ENCODE measurements at regions not wholly inside any gene's neighbourhood (a gene's known extent, or its start where the extent isn't known, plus 50 kb on each side); places are given as distances from the start of the nearest gene placed in this dataset.
"Not testable (repeated sequence)": the region's sequence is repeated elsewhere in the genome, so short reads cannot be mapped to it uniquely, and the experiment has no call there.

DNA sequence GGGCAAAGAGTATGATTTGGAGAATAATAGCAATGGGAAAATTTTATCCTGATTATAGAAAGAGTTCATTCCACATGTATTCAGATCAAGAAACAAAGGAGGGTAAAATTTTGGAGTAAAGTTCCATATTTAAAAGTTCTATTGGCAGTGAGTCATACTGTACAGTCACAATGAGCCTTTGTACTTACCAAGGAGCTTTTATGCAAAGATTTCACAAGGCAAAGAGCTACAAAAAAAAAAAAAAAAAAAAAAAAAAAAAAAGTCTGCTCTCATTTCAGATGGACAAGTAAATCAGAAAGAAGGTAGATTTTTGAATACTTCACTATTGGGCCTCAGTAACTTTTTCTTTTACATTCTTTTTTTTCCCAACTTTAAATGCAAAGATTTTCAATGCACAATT lies 1802.2 kb upstream of the PIK3C3 start:
- DNase-seq (ENCODE audit: low read depth in 4 of 4, low spot score in 3 of 4), result no peak

DNA sequence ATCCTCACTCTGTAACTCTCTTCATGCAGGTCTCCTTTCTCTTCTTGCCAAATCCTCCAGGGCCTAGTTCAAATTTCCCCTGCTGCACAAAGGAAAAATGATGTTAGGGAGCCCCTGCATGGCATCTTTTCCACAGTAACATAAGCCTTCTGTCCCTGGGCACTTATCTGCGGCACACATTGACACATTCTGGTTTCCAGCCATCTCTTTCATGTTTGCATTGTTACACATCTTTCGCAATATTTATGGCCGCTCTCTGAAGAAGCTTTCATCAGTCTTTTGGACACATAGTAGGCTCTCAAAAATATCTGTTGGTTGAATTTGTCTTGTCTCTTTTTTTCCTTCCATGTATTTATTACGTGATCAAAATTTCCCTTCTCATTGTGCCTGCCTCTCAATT lies 1806.1 kb upstream of the PIK3C3 start:
- DNase-seq (ENCODE audit: low read depth in 4 of 4, low spot score in 3 of 4), result no peak

DNA sequence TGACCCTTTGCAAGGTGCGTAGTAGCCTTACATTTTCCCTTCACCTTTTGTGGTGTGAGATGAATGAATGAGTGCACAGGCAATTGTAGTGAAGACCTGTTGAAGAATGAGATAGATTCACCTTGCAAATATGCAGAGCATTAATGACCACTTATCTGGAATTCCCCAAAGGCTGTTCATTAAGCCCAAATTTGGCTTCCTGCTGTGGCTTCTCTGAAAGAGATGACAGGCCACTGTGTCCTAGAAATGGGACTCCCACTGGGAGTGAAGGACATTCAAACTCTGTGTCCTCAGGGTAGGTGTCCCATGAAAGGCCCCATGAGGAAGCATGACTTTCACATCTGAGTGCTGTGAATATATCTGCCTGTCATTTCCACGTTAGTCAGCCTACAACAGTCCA lies 1821.8 kb upstream of the PIK3C3 start:
- DNase-seq (ENCODE audit: low read depth in 4 of 4, low spot score in 3 of 4), result no peak

DNA sequence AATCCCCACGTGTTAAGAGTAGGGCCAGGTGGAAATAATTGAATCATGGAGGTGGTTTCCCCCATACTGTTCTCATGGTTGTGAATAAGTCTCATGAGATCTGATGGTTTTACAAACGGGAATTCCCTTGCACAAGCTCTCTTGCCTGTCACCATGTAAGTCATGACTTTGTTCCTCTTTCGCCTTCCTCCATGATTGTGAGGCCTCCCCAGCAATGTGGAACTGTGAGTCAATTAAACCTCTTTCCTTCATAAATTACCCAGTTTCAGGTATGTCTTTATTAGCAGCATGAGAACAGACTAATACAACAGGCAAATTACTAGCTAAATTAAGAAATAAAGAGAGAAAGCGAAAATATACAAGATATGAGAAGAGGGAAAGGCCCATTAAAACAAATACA lies 1822.6 kb upstream of the PIK3C3 start:
- not testable (repeated sequence) for DNase-seq (ENCODE audit: low read depth in 4 of 4, low spot score in 3 of 4)

DNA sequence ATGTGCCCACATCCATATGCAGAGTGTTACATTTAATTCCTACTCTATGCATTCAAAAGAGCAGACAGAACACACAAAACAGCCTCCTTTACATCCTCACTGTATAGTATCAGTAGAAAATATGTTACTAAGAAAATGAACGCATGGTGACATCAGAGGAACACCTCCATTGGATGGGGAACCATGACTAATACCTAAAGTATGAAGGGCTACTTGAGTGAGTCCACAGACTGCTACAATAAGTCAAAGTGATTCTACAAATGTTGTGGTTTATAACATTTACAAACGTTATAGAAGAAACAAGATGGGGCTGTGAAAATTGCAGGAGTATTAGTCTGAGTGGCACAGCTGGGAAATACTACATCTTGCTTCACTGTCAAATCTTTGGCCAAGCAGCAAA lies 1830.9 kb upstream of the PIK3C3 start:
- DNase-seq (ENCODE audit: low read depth in 4 of 4, low spot score in 3 of 4), result no peak

DNA sequence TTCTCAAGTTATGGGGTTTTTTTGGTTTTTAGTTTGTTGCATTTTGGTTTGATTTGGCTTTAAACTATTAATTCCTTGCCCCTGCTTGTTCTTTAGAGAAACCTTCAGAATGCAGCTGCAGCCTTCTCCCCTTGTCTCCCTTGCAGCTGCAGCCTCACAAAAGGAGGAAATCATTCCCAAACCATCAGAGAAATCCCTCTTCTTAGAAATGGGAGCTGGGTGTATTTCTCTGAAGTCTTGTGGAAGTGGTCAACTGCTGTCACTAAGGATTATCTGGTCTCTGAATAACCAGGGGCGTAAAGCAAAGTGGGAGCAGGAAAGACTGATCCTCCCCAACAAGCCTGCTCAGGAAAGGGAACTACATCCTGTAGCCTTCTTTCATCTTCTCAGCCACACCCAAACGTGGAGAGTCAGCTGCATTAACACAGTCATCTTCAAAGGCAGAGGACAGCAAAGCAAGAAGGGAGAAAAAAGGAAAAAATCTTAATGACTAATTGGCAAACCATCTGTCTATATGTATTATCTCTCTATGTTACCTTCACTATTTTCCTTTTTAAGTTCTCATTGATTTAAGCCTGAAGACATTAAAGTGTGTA lies 1834.1 kb upstream of the PIK3C3 start:
- DNase-seq (ENCODE audit: low read depth in 4 of 4, low spot score in 3 of 4), result no peak

DNA sequence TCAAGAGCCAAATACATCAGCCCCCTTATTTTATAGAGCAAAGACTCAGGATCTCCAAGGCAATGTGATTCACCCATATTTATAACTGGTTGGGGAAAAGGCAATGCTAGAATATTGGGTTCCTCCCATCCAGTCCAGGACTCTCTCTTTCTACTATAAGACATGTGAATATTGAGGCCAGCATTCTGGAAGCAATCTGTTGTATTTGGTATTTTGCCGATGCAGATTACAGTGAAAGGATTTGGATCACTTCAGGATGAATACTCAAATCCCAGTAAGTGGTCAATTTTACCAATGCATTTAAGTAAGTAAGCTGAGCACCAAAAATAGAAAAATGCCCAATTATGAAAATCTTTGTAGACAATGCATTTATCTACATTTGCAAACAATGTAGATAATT lies 1834.7 kb upstream of the PIK3C3 start:
- no peak for DNase-seq (ENCODE audit: low read depth in 4 of 4, low spot score in 3 of 4)

DNA sequence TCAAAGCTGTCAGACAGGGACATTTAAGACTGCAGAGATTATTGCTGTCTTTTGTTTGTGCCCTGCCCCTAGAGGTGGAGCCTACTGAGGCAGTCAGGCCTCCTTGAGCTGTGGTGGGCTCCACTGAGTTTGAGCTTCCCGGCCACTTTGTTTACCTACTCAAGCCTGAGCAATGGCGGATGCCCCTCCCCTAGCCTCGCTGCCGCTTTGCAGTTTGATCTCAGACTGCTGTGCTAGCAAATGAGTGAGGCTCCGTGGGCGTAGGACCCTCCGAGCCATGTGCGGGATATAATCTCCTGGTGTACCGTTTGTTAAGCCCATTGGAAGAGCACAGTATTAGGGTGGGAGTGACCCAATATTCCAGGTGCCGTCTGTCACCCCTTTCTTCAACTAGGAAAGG lies 1835.5 kb upstream of the PIK3C3 start:
- DNase-seq (ENCODE audit: low read depth in 4 of 4, low spot score in 3 of 4), result not testable (repeated sequence)

DNA sequence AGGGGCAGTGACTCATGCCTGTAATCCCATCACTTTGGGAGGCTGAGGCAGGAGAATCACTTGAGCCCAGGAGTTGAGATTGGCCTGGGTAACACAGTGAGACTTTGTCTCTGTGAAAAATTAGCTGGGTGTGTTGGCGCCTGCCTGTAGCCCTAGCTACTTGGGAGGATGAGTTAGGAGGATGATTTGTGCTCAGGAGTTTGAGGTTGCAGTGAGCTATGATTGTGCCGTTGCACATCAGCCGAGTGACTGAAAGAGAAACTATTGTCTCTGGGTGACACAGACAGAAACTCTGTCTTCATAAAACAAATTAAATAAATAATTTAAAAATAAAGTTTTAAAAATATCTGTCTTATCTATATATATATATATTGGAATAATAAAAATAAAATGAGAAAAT lies 1844.6 kb upstream of the PIK3C3 start:
- DNase-seq (ENCODE audit: low read depth in 4 of 4, low spot score in 3 of 4), result no peak

DNA sequence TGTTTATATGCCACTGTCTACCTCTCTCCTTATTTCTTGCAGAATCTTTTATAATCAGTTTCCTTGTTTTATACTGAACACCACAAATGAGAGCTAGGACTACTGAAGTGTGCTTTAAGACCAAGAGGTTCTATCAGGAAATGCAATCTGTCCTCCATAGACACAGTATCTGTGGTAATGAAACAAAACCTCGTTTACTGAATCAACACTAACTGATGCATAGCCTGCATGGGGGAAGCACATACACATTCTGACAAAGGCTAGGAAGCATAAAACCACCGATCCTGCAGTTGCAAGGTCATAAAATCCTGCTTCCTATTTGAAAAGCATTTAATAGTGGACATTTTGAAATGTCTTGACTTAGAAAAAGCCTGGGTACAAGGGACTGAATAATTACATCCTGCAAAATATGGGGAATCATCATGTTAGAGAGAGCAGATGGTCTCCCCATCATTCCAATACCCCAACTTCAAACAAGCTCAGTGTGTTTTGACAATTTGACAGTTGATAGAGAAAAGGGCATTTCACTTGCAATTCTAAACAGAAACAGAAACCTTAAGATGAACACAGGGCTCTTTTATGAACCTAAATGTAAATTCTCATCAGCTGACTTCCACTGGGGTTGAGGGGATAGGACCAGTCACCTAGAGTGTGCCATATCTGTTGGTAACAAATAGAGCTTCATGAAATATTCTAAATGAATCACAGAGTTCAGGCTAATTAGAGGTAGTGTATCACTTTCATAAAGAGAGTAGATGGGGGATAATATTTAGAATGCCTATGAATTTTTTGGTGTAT lies 1845.6 kb upstream of the PIK3C3 start:
- DNase-seq (ENCODE audit: low read depth in 4 of 4, low spot score in 3 of 4), result no peak

DNA sequence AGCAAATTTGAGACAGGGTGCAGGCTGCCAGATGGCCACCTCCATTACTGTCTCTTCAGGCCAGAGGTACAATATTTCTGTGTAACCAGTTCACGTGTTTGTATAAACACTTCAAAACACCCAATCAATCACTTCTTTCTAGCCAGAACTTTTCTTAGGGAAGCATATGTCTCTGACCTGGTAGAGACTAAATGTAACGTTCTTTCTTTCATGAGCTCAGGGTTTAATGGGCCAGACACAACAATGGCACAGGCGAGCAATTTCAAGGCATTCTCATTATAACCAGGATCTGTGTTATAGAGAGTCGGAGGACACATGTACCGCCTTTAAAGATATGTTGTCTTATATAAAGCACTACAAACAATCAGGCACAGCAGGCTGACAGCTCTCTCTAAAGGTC lies 1846.4 kb upstream of the PIK3C3 start:
- no peak for DNase-seq (ENCODE audit: low read depth in 4 of 4, low spot score in 3 of 4)

DNA sequence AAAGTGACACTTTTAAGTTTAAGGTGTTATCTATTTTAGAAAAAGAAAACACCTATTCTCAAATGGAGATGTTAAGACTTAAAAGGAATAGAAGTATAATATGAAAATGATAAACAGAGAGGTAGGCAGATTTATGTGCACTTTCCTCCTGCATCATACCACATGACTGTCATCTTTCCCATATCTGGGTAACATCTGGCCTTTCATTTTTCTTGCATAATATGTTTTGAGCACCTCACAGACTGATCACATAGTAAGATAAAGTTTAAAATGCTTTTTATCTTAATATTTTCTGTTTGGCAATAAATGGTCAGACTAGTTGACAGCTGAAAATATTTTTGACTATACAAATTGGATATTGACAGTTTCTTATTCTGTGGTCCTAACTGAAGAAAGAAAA lies 1852.1 kb upstream of the PIK3C3 start:
- no peak for DNase-seq (ENCODE audit: low read depth in 4 of 4, low spot score in 3 of 4)

DNA sequence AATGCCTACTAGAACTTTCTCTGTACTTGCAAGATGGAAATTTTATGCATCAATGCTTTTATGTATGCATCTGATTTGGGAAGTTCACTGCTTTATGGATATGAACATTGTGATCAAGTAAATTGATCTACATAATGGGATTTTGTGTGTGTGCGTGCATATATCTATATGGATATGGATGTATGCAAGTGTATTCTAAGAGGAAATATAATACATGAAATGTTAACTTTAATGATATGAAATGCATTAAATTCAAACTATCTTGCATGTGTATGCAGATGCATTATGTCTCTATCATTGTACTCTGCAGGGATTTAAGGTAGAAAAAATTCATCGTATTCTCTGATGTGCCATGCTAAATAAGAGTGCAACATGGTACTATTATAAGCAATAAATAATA lies 1855.4 kb upstream of the PIK3C3 start:
- DNase-seq (ENCODE audit: low read depth in 4 of 4, low spot score in 3 of 4), result no peak

DNA sequence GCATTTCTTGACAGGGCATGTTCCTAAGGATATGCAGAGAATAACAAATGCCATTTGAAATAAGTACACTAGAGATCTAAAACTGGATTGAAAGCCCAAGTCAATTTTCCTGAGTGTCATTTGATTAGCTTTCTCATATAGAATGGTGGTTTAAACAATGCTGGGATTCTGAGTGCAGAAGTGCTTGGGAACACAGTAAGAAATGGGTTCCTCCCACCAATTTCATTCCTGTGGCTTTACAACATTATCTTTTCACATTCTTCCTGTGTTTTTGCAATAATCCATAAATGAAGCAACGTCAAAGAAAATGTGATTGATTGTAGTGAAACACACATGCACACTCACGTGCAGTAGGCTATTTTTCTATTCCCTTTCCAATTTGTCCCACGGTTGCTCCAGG lies 1858.4 kb upstream of the PIK3C3 start:
- no peak for DNase-seq (ENCODE audit: low read depth in 4 of 4, low spot score in 3 of 4)

DNA sequence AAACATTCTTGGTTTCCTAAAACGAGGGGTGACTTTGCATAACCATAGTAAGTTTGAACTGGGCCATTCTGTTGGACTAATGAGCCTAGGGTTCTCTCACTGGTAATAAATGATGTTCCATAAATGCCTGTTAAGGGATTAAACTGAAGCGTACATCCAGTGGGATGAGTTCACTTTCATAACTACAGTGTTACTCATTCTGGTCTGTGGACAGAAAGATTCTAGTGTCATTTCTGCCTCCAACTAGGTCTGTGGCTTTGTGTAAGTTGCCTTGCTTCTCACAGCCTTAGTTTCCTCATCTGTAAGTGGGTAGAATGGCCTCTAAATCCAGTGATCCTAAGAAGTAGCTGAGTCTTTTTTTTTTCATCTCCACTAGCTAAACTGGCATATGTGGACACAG lies 1860.6 kb upstream of the PIK3C3 start:
- no peak for DNase-seq (ENCODE audit: low read depth in 4 of 4, low spot score in 3 of 4)

DNA sequence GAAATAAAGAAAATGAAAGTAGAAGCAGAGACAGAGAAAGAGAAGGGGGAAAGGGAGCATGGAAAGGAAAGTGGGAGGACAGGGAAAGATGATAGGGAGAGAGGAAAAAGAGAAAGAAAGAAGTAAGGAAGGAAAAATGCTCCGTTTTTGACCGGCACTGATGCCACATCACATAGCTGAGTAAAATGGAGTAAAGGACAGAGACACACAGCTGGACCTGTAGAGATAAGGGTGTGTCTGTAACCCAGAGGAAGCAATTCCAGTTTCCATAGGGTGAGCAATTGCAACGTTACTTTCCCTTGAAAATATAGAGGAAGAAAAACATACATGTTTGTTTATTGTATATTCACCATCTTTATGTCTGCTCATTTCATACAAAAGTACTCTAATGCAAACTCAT lies 1866.9 kb upstream of the PIK3C3 start:
- no peak for DNase-seq (ENCODE audit: low read depth in 4 of 4, low spot score in 3 of 4)

DNA sequence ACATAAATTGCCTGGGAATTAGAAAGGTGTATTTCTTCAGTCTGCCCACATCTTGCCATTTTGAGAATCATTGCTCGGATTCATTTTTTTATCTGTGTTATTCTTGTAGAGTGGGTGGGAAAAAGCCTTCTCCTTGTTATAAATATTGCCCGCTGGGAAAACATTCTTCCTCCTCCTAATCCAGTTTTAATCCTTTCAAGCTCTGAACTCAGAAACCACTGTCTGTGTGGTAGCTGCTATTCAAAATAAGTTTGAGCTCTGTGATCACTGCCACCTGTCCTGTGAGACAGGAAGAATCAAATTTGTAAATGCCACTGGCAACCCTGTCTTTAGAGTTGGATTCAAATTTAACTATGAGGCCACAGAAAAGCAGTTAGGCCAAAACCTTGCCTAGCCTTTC lies 1875.2 kb upstream of the PIK3C3 start:
- DNase-seq (ENCODE audit: low read depth in 4 of 4, low spot score in 3 of 4), result no peak

DNA sequence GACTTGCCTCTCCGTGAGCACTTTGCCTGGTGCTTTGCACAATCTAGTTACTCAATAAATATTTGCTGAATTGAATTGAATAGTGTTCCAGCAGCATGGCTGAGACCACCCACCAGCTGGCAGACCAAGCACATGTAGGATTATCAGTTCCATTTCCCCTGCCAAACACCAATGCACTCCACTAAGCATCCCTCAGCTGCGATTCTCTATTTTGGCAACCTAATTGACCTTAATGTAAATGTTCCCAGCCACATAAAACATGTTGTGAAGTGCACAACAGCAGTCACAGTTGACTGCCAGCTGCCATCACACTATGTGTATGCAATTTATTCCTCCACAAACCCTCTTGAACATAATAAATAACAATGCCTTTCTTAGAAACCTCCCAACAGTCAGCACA lies 1879.4 kb upstream of the PIK3C3 start:
- no peak for DNase-seq (ENCODE audit: low read depth in 4 of 4, low spot score in 3 of 4)

DNA sequence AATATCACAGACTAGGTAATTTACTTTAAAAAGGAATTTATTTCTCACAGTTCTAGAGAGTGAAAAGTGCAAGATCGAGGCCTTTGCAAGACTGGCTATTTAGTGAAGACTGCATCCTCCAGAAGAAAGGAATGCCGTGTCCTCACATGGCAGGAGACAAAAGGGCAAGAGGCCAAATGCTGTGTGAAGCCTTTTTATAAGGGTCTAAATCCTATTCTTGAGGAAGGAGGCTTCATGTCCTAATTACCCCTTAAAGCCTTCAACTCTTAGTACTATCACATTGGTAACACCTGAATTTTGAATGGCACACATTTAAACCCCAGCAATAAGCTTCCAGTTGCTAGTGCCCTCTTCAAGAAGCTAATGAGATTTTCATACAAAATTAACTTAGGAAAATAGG lies 1882.3 kb upstream of the PIK3C3 start:
- DNase-seq (ENCODE audit: low read depth in 4 of 4, low spot score in 3 of 4), result no peak

DNA sequence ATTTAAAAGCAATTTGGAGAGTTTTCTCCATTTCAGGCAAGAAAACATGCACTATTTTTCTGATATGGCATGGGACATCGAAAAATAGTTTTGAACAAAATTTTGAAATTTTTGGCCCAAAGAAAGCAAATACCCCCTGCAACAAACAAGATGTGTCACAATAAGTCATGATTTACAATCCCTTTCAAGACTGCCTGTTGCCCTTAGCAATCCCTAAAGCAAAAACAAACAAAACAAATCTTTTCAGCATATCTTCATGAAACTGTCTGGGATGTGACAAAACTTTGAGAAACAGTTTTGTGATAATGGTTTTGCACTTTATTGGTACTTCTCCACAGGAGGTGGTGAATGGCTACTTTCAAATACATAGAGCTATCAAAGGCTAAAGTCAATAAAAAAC lies 1888.7 kb upstream of the PIK3C3 start:
- no peak for DNase-seq (ENCODE audit: low read depth in 4 of 4, low spot score in 3 of 4)

DNA sequence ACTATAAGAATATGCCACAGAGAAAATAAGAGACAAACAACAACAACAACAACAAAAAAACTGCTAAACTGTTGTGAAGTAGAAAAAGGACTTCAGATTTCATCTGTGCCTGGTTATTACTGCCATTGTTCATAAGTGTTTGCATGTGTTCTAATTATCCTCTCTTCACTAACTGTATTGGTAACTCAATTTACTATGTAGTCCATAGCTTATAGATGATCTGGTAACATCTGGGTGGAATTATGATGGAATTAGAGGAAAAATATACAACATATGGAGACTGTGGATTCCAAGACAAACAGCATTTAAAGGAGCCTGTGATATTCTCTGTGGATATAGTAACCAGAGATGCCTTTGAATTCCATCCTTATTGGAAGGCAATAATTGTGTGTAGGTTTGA lies 1891.5 kb upstream of the PIK3C3 start:
- DNase-seq (ENCODE audit: low read depth in 4 of 4, low spot score in 3 of 4), result no peak

DNA sequence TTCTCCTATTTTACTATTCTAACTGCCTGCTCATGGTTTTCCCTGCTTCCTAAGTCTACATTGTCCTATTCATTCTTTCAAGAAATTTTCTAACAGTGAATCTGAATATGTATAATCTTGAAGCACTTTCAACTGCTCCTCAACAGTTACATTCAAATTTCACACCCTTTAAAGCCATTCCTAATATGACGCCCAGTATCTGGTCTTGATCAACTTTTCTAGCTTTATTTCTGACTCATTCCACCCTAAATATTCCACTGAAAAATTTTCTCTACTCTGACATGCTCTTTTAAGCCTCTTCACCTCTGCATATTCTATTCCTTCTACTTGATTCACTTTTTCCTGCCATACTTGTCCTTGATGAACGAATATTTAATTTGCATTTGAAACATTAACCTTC lies 1893.9 kb upstream of the PIK3C3 start:
- no peak for DNase-seq (ENCODE audit: low read depth in 4 of 4, low spot score in 3 of 4)

DNA sequence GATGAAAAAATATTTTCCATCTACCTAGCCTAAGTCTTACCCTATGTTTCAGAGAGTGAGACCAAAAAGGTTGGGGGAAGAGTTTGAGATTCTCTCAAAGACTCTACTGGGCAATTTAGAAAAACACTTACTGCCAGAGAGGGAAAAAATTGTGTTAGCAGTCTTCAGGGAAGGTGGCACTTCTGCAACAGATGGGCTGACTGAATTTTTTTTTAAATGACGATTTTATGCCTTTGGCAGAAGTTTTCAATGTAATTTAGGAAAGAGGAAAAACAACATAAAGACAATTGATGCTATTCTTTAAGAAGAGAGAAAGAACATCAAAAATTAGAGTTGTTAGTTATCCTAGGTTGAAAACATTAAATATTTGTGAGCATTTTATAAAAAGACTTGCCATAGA lies 1894.5 kb upstream of the PIK3C3 start:
- DNase-seq (ENCODE audit: low read depth in 4 of 4, low spot score in 3 of 4), result no peak
